ES-I3 (cell line): ENCODE measurements at regions not wholly inside any gene's neighbourhood (a gene's known extent, or its start where the extent isn't known, plus 50 kb on each side); places are given as distances from the start of the nearest gene placed in this dataset.
"Not testable (repeated sequence)": the region's sequence is repeated elsewhere in the genome, so short reads cannot be mapped to it uniquely, and the experiment has no call there.

Experiments used
- H3K36me3 ChIP-seq: 2 replicates; pipeline ENCODE4 v1.6.1; 2013; ENCODE audit warnings: mild to moderate bottlenecking, low read length, control low read depth, moderate library complexity; ENCODE audit not compliant: insufficient read depth
- H3K4me1 ChIP-seq: 2 replicates; pipeline ENCODE4 v1.6.1; 2013; ENCODE audit warnings: mild to moderate bottlenecking, control low read depth, low read length; ENCODE audit not compliant: insufficient read depth
- H3K9ac ChIP-seq: 2 replicates; pipeline ENCODE4 v1.6.1; 2013; ENCODE audit warnings: low read depth, mild to moderate bottlenecking, low read length, moderate library complexity
- H3K9me3 ChIP-seq: 2 replicates; pipeline ENCODE4 v1.6.1; 2013; ENCODE audit warnings: mild to moderate bottlenecking, low read length, moderate library complexity; ENCODE audit not compliant: control insufficient read depth, insufficient read depth

DNA sequence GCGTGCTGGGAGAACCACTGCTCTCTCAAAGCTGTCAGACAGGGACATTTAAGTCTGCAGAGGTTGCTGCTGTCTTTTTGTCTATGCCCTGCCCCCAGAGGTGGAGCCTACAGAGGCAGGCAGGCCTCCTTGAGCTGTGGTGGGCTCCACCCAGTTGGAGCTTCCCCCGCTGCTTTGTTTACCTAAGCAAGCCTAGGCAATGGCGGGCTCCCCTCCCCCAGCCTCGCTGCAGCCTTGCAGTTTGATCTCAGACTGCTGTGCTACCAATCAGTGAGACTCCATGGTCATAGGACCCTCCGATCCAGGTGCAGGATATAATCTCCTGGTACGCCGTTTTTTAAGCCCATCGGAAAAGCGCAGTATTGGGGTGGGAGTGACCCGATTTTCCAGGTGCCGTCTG lies 110.4 kb upstream of the SPRED1 start:
- not testable (repeated sequence) for H3K9ac ChIP-seq, H3K4me1 ChIP-seq, H3K36me3 ChIP-seq, H3K9me3 ChIP-seq

DNA sequence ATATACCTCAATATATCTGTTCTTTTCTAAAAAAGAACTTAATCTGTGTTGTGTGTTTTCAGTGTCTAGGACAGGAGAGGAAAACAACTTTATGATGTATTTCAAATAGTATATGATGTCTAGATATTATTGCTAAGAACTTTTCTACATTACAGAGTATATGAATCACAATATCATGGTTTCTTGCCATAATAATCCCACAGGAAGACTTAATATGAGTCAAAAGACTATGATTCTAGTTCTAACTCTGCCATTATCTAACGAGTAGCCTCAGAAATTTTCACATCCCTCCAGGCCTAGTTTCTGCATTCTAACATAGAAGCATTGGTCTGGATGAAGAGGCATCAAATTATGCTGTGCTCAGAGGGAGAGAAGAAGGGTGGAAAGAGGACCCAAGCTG lies 107.7 kb upstream of the SPRED1 start:
- H3K4me1 ChIP-seq, result no peaks in the 10 kb centered on the region
- H3K9me3 ChIP-seq, result peaks cover 4% of the 10 kb centered on the region; the same call in 1 of the 2 replicates
- no peaks in the 10 kb centered on the region for H3K36me3 ChIP-seq
- no peak overlapping the region for H3K9ac ChIP-seq

DNA sequence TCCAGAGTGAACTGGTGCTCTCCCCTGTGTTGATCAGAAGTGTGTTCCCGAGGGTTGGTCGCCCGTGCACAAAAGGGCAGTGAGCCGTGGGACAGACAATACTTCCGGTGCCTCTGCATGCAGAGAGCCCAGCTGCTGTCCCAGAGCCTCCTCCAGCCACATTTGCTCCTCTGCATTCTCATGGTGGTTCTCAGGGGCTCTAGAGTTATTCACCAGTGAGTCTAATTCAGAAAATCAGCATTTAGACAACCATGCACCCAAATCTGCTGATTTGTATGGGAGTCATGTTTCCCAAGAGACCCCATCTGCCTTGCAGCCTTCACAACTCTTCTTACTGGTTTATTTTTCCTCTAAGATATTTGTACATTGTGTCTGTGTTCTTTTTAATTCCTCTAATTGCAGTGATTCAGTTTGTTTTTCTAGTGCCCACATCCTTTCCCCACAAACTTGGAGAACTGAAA lies 107.0 kb upstream of the SPRED1 start:
- H3K36me3 ChIP-seq, result no peaks in the 10 kb centered on the region; the same call in 1 of the 2 replicates
- no peak overlapping the region for H3K9ac ChIP-seq
- no peaks in the 10 kb centered on the region for H3K4me1 ChIP-seq
- H3K9me3 ChIP-seq, result peaks cover 4% of the 10 kb centered on the region; the same call in 1 of the 2 replicates

DNA sequence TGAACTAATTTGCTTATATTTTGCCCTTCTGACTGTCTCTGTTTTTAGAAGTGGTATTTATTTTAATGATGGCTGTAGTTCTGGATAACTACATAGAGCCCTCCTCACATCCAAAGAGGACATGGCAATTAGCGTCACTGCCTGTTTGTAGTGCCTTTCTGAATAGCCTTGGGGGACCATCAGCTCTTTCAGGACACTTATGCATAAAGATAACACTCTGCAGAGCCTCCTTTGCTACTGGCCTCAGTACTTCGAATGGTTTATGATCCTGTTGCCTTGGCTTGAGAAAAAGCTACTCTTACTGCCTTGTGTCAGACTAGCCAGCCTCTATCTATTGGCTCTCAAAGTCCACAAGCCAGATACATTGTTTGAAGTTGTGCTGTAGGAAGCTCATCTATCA lies 105.4 kb upstream of the SPRED1 start:
- no peak overlapping the region for H3K9ac ChIP-seq
- H3K4me1 ChIP-seq, result no peaks in the 10 kb centered on the region
- H3K9me3 ChIP-seq, result peaks cover 4% of the 10 kb centered on the region; the same call in 1 of the 2 replicates
- H3K36me3 ChIP-seq, result no peaks in the 10 kb centered on the region; the same call in 1 of the 2 replicates

DNA sequence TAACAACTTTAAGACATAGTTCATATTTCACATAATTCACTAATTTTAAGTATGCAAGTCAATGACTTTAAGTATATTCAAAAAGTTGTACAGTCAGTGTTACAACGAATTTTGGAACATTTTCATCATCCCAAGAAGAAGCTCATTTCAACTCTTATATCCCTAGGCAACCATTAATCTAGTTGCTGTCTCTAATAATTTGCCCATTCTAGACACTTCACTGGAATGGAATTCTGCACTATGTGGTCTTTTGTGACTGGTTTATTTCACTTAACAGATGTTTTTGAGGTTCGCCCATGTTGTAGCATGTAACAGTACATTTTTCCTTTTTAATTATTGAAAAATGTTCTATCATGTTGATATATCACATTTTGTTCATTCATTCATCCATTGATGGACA lies 104.2 kb upstream of the SPRED1 start:
- Histone ChIP-seq H3K36me3 (no peaks in the 10 kb centered on the region; the same call in 1 of the 2 replicates), H3K9me3 (peaks cover 4% of the 10 kb centered on the region; the same call in 1 of the 2 replicates), H3K4me1 (no peaks in the 10 kb centered on the region), H3K9ac (no peak overlapping the region)

DNA sequence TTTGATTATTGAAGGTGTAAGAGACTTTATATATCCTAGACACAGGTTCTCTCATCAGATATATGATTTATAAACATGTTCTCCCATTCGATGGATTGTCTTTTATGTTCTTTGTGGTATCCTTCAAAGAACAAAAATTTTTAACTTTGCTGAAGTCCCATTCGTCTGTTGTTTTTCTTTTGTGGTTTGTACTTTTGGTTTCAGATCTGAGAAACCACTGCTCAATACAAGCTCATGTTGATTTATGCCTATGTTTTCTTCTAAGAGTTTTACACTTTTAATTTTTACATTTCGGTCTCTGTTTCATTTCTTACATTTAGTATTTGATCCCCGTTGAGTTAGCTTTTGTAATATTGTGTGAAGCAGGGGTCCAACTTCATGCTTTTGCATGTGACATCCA lies 103.3 kb upstream of the SPRED1 start:
- Histone ChIP-seq H3K9ac (no peak overlapping the region), H3K9me3 (peaks cover 4% of the 10 kb centered on the region; the same call in 1 of the 2 replicates), H3K4me1 (no peaks in the 10 kb centered on the region), H3K36me3 (no peaks in the 10 kb centered on the region; the same call in 1 of the 2 replicates)

DNA sequence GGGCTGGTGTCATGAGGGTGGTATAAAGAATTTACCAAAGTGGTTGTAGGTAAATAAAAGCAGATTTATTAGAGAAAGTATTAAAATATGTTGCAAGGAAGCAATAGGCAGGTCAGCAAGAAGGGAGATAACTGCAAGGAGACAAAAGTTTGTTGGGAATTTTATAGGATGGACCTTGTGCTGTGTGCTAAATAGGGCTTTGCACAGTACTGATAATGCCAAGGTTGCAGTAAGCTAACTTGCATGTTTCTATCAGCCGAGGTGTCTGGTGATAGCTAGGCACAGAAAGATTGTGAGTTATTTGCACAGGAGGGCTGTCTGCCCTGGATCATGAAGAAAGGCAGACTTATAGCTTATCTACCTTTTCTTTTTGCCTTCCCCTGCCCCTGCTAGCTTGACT lies 102.5 kb upstream of the SPRED1 start:
- Histone ChIP-seq H3K4me1 (no peaks in the 10 kb centered on the region), H3K9me3 (peaks cover 4% of the 10 kb centered on the region; the same call in 1 of the 2 replicates), H3K9ac (no peak overlapping the region), H3K36me3 (no peaks in the 10 kb centered on the region; the same call in 1 of the 2 replicates)

DNA sequence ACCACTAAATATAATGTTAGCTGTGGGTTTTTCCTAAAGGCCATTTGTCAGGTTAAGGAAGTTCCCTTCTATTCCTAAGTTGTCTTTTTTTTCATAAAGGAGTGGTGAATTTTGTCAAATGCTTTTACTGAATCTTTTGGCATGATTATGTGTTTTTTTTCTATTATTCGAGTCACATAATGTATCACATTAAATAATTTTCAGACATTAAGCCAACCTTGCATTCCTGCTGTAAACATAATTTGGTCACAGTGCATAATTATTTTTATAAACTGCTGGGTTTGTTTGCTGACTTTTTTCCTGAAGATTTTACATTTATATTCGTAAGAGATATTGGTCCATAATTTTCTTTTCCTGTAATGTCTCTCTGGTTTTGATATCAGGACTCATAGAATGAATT lies 101.8 kb upstream of the SPRED1 start:
- no peaks in the 10 kb centered on the region for H3K4me1 ChIP-seq
- H3K36me3 ChIP-seq, result no peaks in the 10 kb centered on the region; the same call in 1 of the 2 replicates
- peaks cover 4% of the 10 kb centered on the region; the same call in 1 of the 2 replicates for H3K9me3 ChIP-seq
- H3K9ac ChIP-seq, result no peak overlapping the region

DNA sequence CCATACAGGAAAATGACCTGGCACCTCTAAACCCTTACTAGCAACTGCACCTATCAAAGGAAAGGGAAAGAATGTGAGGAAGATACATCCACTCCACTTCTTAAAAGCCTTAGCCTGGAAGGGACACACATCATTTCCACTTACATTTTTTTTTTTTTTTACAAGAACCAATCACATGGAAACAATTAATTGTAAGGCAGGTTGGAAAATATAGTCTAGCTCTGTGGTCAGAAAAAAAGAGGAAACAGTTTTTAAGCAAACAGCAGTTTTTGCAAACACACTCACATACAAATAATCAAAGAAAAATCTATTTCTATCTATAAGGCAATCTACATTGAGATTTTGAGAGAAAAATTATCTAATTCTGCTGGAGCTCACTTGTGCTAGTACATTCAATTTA lies 98.9 kb upstream of the SPRED1 start:
- Histone ChIP-seq H3K4me1 (no peaks in the 10 kb centered on the region), H3K9ac (no peak overlapping the region), H3K36me3 (no peaks in the 10 kb centered on the region; the same call in 1 of the 2 replicates), H3K9me3 (peaks cover 4% of the 10 kb centered on the region; the same call in 1 of the 2 replicates)

DNA sequence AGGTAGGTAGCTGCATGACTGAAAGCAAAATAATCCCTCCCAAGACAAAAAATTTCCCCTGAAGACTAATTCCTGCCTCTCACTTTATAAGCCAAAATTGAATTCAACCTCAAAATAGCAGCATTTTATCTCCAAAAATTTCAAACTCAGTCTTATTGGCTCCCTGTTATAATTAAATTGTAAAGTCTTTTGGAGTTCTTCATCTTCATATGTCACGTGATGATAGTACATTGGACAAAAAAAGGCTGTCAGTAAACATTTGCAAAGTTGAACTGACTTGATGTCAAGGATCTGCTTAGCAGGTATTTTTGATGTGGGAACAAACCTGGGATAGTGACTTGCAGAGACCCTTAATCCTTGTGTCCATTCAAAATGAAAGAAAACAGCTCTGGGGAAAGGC lies 98.4 kb upstream of the SPRED1 start:
- H3K4me1 ChIP-seq, result no peaks in the 10 kb centered on the region

DNA sequence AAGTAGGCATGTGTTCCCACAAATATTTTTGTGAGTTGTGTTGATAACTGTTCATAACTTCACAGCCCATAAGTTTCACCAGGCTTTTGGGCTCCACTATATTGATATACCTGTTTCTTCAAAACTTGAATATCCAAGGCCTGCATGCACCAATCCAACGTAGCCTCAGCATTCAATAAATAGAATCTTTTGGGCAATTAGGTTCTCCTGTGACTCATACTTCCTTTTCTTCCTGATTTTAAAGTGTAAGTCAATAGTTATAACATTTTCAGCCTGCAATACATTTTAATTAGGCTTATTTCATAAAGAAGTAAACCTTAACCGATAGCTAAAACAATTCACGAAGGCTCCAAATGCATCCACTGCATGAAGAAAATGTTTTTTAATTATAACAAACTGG lies 97.8 kb upstream of the SPRED1 start:
- Histone ChIP-seq H3K4me1 (no peaks in the 10 kb centered on the region), H3K9me3 (no peaks in the 10 kb centered on the region; the same call in 1 of the 2 replicates), H3K9ac (no peak overlapping the region), H3K36me3 (no peaks in the 10 kb centered on the region; the same call in 1 of the 2 replicates)

More for the DNA sequence above, 98.4 kb upstream of the SPRED1 start:
- peaks cover 4% of the 10 kb centered on the region; the same call in 1 of the 2 replicates for H3K9me3 ChIP-seq
- no peaks in the 10 kb centered on the region; the same call in 1 of the 2 replicates for H3K36me3 ChIP-seq
- H3K9ac ChIP-seq, result no peak overlapping the region

DNA sequence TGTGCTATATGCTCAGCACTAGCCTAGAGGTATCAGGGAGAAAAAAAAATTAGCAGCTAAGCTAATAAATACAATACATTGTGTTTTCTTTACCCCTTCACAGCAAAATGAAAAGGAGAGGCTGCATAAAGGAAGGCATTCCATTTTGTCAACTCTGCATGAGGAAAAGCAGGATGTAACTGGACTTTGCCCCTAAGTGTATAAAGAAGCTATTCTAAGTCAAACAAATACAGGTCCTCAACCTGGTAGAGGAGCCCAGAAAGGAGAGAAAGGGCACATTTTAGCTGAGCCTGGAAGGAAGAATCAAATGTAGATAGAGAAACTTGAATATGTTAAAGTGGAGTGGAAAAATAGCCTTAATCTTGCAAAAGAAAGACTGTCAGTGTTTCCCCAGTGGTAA lies 89.0 kb upstream of the SPRED1 start:
- no peaks in the 10 kb centered on the region for H3K9me3 ChIP-seq
- peaks cover 2% of the 10 kb centered on the region; the same call in 1 of the 2 replicates for H3K4me1 ChIP-seq
- no peak overlapping the region for H3K9ac ChIP-seq
- H3K36me3 ChIP-seq, result no peaks in the 10 kb centered on the region

DNA sequence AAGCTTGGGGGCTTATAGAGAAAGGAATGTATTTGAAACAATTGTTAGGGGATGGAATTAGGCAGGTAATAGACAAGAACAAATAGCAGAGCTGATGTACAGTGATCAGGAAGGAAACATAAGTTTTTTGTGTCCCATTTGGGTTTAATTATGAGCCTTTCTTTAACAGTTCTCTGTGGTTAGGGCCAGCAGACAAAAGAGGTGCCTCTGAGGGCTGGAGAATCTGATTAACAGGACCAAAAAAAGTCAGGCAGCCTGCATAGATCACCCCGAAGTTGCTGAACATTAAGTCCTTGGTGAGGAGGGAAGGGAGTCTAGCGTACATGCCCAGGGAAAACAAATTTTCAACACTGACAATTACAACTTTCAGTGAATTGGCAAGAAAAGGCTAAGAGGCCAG lies 88.6 kb upstream of the SPRED1 start:
- no peaks in the 10 kb centered on the region for H3K36me3 ChIP-seq
- no peak overlapping the region for H3K9ac ChIP-seq
- peaks cover 2% of the 10 kb centered on the region; the same call in 1 of the 2 replicates for H3K4me1 ChIP-seq
- H3K9me3 ChIP-seq, result no peaks in the 10 kb centered on the region

DNA sequence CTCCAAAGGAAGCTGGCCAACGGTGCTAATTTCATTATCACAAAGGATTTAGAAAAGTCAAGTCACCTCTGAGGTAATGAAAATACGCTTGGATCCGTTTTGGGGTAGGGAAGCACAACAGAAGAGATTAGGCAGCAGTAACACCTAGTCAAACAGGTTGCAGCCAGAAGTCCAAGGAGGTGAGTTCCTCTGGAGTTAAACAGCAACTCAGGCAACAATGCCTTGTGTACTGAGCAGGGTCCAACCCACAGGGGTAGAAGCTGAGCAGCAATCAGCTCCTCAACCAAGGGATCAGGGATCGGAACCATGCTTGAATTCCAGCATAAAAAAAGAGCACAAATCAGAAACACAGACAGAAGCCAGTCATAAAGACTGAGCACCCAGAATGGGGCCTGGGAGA lies 88.1 kb upstream of the SPRED1 start:
- Histone ChIP-seq H3K36me3 (no peaks in the 10 kb centered on the region), H3K9ac (no peak overlapping the region), H3K9me3 (no peaks in the 10 kb centered on the region), H3K4me1 (peaks cover 2% of the 10 kb centered on the region; the same call in 1 of the 2 replicates)

DNA sequence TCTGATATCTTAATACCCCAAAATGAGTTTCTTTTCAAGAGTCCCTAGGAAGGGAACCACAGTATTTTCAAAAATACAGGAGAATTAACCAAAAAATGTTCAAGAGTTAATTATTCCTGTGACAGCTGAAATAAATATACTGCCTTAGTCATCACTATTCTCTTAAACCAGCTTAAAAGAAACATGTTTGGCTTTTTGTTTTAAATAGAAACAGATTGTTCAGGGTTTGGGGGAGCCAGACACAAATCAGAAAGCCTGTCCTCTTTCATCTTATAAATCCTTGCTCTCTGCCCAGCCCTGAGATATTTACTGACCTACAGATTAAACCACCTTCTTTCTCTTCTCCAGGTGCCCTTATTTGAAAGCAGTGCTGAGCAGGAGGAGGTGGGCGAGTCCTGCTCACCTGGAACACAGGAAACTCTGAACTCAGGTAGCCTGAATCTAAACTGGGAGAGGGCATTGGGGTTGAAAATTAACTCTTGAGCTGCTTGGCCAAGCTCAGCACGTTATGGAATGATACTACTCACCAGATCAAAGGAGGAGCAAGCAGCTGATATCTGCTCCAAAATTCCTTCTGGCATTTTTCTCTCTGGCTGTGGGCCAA lies 84.1 kb upstream of the SPRED1 start:
- no peak overlapping the region for H3K9ac ChIP-seq

More for the DNA sequence above, 84.1 kb upstream of the SPRED1 start:
- Histone ChIP-seq H3K36me3 (no peaks in the 10 kb centered on the region), H3K4me1 (peaks cover 10% of the 10 kb centered on the region; the same call in 1 of the 2 replicates), H3K9me3 (no peaks in the 10 kb centered on the region)
